Neural cell (in vitro differentiated cells): ENCODE measurements at regions not wholly inside any gene's neighbourhood (a gene's known extent, or its start where the extent isn't known, plus 50 kb on each side); places are given as distances from the start of the nearest gene placed in this dataset.

Source experiments
- H2AFZ ChIP-seq: fragments of 200-600, 300-800 bp; sonication (generic), shearing (Covaris generic); 2 replicates; pipeline ENCODE4 v1.6.0; 2014; ENCODE audit warnings: low read depth, mild to moderate bottlenecking, antibody characterized with exemption, low read length, moderate library complexity
- H3F3A ChIP-seq: fragments of 200-600 bp; shearing (Covaris generic); 2 replicates; pipeline ENCODE4 v1.6.1; 2016; ENCODE audit warnings: mild to moderate bottlenecking, moderate library complexity, mixed read lengths, antibody characterized with exemption, low read length; ENCODE audit not compliant: insufficient read depth, poor library complexity, severe bottlenecking
- H3K27ac ChIP-seq: fragments of 200-600, 300-800 bp; sonication (generic), shearing (Covaris generic); 2 replicates; pipeline ENCODE4 v1.5.1; 2014; ENCODE audit warnings: mild to moderate bottlenecking, low read length, moderate library complexity
- H3K27me3 ChIP-seq: fragments of 300-800, 200-600 bp; sonication (generic), shearing (Covaris generic); 2 replicates; pipeline ENCODE4 v1.6.0; 2014; ENCODE audit warnings: mild to moderate bottlenecking, low read depth, low read length, moderate library complexity; ENCODE audit not compliant: insufficient read depth
- H3K36me3 ChIP-seq: fragments of 300-800, 200-600 bp; sonication (generic), shearing (Covaris generic); 2 replicates; pipeline ENCODE4 v1.5.1; 2014; ENCODE audit warnings: mild to moderate bottlenecking, antibody characterized with exemption, low read length, moderate library complexity; ENCODE audit not compliant: insufficient read depth
- H3K4me2 ChIP-seq: fragments of 300-800, 200-600 bp; sonication (generic), shearing (Covaris generic); 2 replicates; pipeline ENCODE4 v1.6.0; 2014; ENCODE audit warnings: mild to moderate bottlenecking, low read length
- H3K4me3 ChIP-seq: fragments of 300-800, 200-600 bp; sonication (generic), shearing (Covaris generic); 2 replicates; pipeline ENCODE4 v1.5.1; 2014; ENCODE audit warnings: mild to moderate bottlenecking, low read length, moderate library complexity
- H3K79me2 ChIP-seq: fragments of 200-600 bp; shearing (Covaris generic); replicated peaks from 2 replicates; pipeline ENCODE4 v1.6.0; 2014; ENCODE audit warnings: mild to moderate bottlenecking, low read length, moderate library complexity; ENCODE audit not compliant: insufficient read depth
- H3K9ac ChIP-seq: fragments of 300-800, 200-600 bp; sonication (generic), shearing (Covaris generic); 2 replicates; pipeline ENCODE4 v1.6.1; 2016; ENCODE audit warnings: mild to moderate bottlenecking, low read length, mixed read lengths
- H3K9me2 ChIP-seq: fragments of 200-600 bp; shearing (Covaris generic); 2 replicates; pipeline ENCODE4 v1.6.1; 2016; ENCODE audit warnings: mild to moderate bottlenecking, low read length, mixed read lengths; ENCODE audit not compliant: insufficient read depth
- H3K9me3 ChIP-seq: fragments of 200-600, 300-800 bp; sonication (generic), shearing (Covaris generic); 2 replicates; pipeline ENCODE4 v1.6.1; 2016; ENCODE audit warnings: mild to moderate bottlenecking, mixed run types, low read length, moderate library complexity, mixed read lengths
- H4K20me1 ChIP-seq: fragments of 200-600 bp; shearing (Covaris generic); 2 replicates; pipeline ENCODE4 v1.6.1; 2016; ENCODE audit warnings: mild to moderate bottlenecking, mixed run types; ENCODE audit not compliant: insufficient read depth
- EP300 ChIP-seq: fragments of 450-650 bp; conservative IDR thresholded peaks from 2 replicates; pipeline ENCODE4 v1.6.1; 2014; ENCODE audit warnings: antibody characterized with exemption, mild to moderate bottlenecking, moderate library complexity; ENCODE audit not compliant: poor library complexity, severe bottlenecking
- EZH2 ChIP-seq: fragments of 200-600, 300-800 bp; shearing (Covaris generic), sonication (generic); IDR thresholded peaks from 2 replicates; pipeline ENCODE4 v1.6.1; 2014; ENCODE audit warnings: antibody characterized with exemption, low read length, borderline replicate concordance, mild to moderate bottlenecking; ENCODE audit not compliant: insufficient read depth, poor library complexity, severe bottlenecking
- MXI1 ChIP-seq: fragments of 450-650 bp; conservative IDR thresholded peaks from 2 replicates; pipeline ENCODE4 v1.6.1; 2014; ENCODE audit warnings: antibody characterized with exemption, mild to moderate bottlenecking; ENCODE audit not compliant: poor library complexity, severe bottlenecking
- POLR2AphosphoS5 ChIP-seq: IDR thresholded peaks from 2 replicates; pipeline ENCODE4 v1.6.1; 2012
- RAD21 ChIP-seq: fragments of 450-650 bp; conservative IDR thresholded peaks from 2 replicates; pipeline ENCODE4 v1.6.1; 2014; ENCODE audit warnings: antibody characterized with exemption, mild to moderate bottlenecking, moderate library complexity
- SMC3 ChIP-seq: fragments of 450-650 bp; conservative IDR thresholded peaks from 2 replicates; pipeline ENCODE4 v1.6.1; 2014; ENCODE audit warnings: antibody characterized with exemption, mild to moderate bottlenecking, moderate library complexity; ENCODE audit not compliant: poor library complexity
- TAF1 ChIP-seq: IDR thresholded peaks from 2 replicates; pipeline ENCODE4 v1.6.1; 2012; ENCODE audit warnings: low read depth
- TF ChIP-seq, protein P1 (sequence below): IDR thresholded peaks from 2 replicates; pipeline ENCODE4 v1.6.1; 2012; ENCODE audit warnings: borderline replicate concordance
- TF ChIP-seq, protein P2 (sequence below): fragments of 450-650 bp; IDR thresholded peaks from 2 replicates; pipeline ENCODE4 v1.5.1; 2014; ENCODE audit warnings: antibody characterized with exemption, mild to moderate bottlenecking, moderate library complexity; ENCODE audit not compliant: poor library complexity, severe bottlenecking

DNA sequence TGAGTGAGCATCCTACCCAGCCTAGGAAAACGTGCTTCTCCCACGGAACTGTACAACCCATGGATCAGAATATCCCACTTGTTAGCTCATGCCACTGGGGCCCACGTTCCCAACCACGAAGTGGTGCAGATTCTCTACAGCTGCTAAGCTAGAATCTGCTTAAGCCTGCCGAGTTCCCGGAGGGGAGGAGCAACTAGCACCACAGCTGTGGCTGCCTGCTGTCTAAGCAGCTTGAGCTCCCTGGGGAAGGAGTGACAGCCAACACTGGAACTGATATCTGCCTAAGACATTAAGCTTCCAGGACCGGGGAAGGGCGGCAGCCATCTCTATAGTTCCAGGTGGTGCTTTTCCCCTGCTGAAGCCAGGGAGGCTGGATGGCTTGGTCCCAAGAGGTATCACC, 334.7 kb upstream of the CHRM2 start:
- no peaks in the 10 kb centered on the region for H3K9me3 ChIP-seq
- TF ChIP-seq, protein P1, sequence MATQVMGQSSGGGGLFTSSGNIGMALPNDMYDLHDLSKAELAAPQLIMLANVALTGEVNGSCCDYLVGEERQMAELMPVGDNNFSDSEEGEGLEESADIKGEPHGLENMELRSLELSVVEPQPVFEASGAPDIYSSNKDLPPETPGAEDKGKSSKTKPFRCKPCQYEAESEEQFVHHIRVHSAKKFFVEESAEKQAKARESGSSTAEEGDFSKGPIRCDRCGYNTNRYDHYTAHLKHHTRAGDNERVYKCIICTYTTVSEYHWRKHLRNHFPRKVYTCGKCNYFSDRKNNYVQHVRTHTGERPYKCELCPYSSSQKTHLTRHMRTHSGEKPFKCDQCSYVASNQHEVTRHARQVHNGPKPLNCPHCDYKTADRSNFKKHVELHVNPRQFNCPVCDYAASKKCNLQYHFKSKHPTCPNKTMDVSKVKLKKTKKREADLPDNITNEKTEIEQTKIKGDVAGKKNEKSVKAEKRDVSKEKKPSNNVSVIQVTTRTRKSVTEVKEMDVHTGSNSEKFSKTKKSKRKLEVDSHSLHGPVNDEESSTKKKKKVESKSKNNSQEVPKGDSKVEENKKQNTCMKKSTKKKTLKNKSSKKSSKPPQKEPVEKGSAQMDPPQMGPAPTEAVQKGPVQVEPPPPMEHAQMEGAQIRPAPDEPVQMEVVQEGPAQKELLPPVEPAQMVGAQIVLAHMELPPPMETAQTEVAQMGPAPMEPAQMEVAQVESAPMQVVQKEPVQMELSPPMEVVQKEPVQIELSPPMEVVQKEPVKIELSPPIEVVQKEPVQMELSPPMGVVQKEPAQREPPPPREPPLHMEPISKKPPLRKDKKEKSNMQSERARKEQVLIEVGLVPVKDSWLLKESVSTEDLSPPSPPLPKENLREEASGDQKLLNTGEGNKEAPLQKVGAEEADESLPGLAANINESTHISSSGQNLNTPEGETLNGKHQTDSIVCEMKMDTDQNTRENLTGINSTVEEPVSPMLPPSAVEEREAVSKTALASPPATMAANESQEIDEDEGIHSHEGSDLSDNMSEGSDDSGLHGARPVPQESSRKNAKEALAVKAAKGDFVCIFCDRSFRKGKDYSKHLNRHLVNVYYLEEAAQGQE: no peak
- no peak for TF ChIP-seq TAF1
- TF ChIP-seq, protein P2, sequence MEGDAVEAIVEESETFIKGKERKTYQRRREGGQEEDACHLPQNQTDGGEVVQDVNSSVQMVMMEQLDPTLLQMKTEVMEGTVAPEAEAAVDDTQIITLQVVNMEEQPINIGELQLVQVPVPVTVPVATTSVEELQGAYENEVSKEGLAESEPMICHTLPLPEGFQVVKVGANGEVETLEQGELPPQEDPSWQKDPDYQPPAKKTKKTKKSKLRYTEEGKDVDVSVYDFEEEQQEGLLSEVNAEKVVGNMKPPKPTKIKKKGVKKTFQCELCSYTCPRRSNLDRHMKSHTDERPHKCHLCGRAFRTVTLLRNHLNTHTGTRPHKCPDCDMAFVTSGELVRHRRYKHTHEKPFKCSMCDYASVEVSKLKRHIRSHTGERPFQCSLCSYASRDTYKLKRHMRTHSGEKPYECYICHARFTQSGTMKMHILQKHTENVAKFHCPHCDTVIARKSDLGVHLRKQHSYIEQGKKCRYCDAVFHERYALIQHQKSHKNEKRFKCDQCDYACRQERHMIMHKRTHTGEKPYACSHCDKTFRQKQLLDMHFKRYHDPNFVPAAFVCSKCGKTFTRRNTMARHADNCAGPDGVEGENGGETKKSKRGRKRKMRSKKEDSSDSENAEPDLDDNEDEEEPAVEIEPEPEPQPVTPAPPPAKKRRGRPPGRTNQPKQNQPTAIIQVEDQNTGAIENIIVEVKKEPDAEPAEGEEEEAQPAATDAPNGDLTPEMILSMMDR: no peak
- no peak for TF ChIP-seq RAD21
- no peak for TF ChIP-seq SMC3
- TF ChIP-seq EP300: no peak
- TF ChIP-seq EZH2: no peak
- no peak for TF ChIP-seq POLR2AphosphoS5
- TF ChIP-seq MXI1: no peak

DNA sequence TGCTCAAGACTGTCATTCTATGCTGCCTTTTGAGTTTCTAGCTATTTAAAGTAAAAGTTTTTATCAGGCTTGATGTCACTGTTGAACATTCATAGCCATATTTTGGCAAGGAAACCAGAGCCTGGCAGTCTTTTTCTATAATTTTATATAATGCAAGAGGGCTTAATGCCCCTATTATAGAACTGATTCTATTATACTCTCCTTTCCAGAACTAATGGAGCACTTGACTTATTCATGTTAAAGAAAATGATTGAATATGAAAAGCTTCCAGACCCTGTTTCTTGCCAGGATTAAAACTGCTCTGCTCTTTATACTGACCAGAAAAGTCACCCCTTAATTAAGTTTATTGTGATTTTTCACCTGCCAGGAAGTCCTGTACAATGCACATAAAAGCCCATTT, 337.6 kb upstream of the CHRM2 start:
- no peaks in the 10 kb centered on the region for H3K9me2 ChIP-seq
- no peaks in the 10 kb centered on the region for H3K9me3 ChIP-seq
- no peak overlapping the region for H3K27ac ChIP-seq
- H3F3A ChIP-seq: no peaks in the 10 kb centered on the region
- no peak overlapping the region for H2AFZ ChIP-seq
- no peak overlapping the region for H3K4me3 ChIP-seq
- no peaks in the 10 kb centered on the region for H3K79me2 ChIP-seq
- no peaks in the 10 kb centered on the region for H4K20me1 ChIP-seq
- no peaks in the 10 kb centered on the region for H3K36me3 ChIP-seq
- no peak overlapping the region for H3K9ac ChIP-seq
- TF ChIP-seq, protein P1: no peak
- TF ChIP-seq, protein P2: no peak
- no peak for TF ChIP-seq EZH2
- no peak for TF ChIP-seq SMC3
- no peak for TF ChIP-seq EP300
- TF ChIP-seq TAF1: no peak
- TF ChIP-seq MXI1: no peak
- no peak for TF ChIP-seq POLR2AphosphoS5
- TF ChIP-seq RAD21: no peak
- H3K4me2 ChIP-seq: no peak overlapping the region
- no peaks in the 10 kb centered on the region for H3K27me3 ChIP-seq

More for the DNA sequence above, 334.7 kb upstream of the CHRM2 start:
- no peaks in the 10 kb centered on the region for H3F3A ChIP-seq
- no peaks in the 10 kb centered on the region for H4K20me1 ChIP-seq
- H3K4me2 ChIP-seq: no peak overlapping the region
- no peaks in the 10 kb centered on the region for H3K79me2 ChIP-seq
- no peak overlapping the region for H3K4me3 ChIP-seq
- H3K9ac ChIP-seq: no peak overlapping the region
- H3K36me3 ChIP-seq: no peaks in the 10 kb centered on the region
- no peaks in the 10 kb centered on the region for H3K27me3 ChIP-seq
- no peak overlapping the region for H2AFZ ChIP-seq
- H3K9me2 ChIP-seq: no peaks in the 10 kb centered on the region
- H3K27ac ChIP-seq: no peak overlapping the region
